Lung (tissue), 11 donors: ENCODE measurements at regions not wholly inside any gene's neighbourhood (a gene's known extent, or its start where the extent isn't known, plus 50 kb on each side); places are given as distances from the start of the nearest gene placed in this dataset.

Experiments used
- ATAC-seq: fragments of 200-7000 bp; cut with Tn5 transposase; one replicate; pipeline ENCODE4 v1.9.1; 2020; ENCODE audit warnings: moderate number of reproducible peaks; ENCODE audit not compliant: insufficient read depth, low FRiP score
- DNase-seq, 3 donors: peaks; one replicate each; pipeline ENCODE4 v3.0.0-alpha.2; 2013 to 2017
- H3K27ac ChIP-seq, 2 donors: one replicate each; pipeline ENCODE4 v1.5.1; 2013; ENCODE audit warnings: mild to moderate bottlenecking in 2 of 2, moderate library complexity in 2 of 2, control low read depth in 1 of 2, inconsistent platforms in 1 of 2, low read depth in 1 of 2, low read length in 1 of 2
- H3K27me3 ChIP-seq, 3 donors: one replicate each; pipeline ENCODE4 v1.5.1; 2013; ENCODE audit warnings: low read length in 2 of 3; ENCODE audit not compliant: control insufficient read depth in 3 of 3, insufficient read depth in 3 of 3
- H3K36me3 ChIP-seq, 4 donors: one replicate each; pipeline ENCODE4 v1.5.1; 2013; ENCODE audit warnings: low read length in 4 of 4, mild to moderate bottlenecking in 1 of 4, moderate library complexity in 1 of 4; ENCODE audit not compliant: control insufficient read depth in 4 of 4, insufficient read depth in 4 of 4
- H3K4me1 ChIP-seq, 5 donors: one replicate each; pipeline ENCODE4 v1.5.1; 2013; ENCODE audit warnings: low read length in 5 of 5, mild to moderate bottlenecking in 2 of 5, moderate library complexity in 1 of 5; ENCODE audit not compliant: control insufficient read depth in 5 of 5, insufficient read depth in 5 of 5
- H3K4me3 ChIP-seq: one replicate; pipeline ENCODE4 v1.5.1; 2013; ENCODE audit warnings: mild to moderate bottlenecking, control low read depth, moderate library complexity
- H3K9ac ChIP-seq, 2 donors: one replicate each; pipeline ENCODE4 v1.5.1; 2013; ENCODE audit warnings: low read length in 2 of 2, control low read depth in 1 of 2; ENCODE audit not compliant: insufficient read depth in 1 of 2
- H3K9me3 ChIP-seq, 4 donors: one replicate each; pipeline ENCODE4 v1.5.1; 2013; ENCODE audit warnings: low read length in 3 of 4, mild to moderate bottlenecking in 1 of 4, moderate library complexity in 1 of 4; ENCODE audit not compliant: control insufficient read depth in 4 of 4, insufficient read depth in 3 of 4
- WGBS, 2 donors: extraction: QIAGEN DNeasy Blood & Tissue Kit; methylation state at CpG; one replicate each; pipeline ENCODE4 v1.1.7; 2013; 5-methylcytosine and 5-hydroxymethylcytosine counted together
- TF ChIP-seq, protein P1 (sequence below): IDR thresholded peaks from 2 replicates; pipeline ENCODE4 v1.5.1; 2012; ENCODE audit warnings: mild to moderate bottlenecking; ENCODE audit errors: control extremely low read depth, extremely low read depth
- donor health status: control.
- donor health status: control.
- donor health status: Bipolar disorder and iron deficiency.
- donor health status: healthy.
- donor health status: DM: yes; HTN: yes; CAD: no.

DNA sequence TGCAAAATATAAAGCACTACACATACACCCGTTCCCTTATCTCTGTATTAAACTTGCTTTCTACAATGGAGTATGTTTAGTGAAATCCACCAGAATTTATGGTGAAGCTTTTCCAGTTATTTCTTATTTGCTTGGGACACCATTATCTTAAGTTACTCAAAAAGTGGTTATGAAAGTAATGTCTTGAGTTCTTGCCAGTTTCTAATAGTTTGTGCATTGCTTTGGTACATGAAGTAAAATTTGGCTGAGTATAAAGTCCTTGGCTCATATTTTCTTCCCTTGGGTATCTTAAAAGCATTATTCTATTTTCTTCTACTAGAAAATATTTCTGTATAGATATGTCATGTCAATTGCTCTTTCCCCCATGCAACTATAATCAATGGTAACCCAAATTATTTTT lies 85.2 kb downstream of the POLR1F start:
- Histone ChIP-seq H3K4me1 (no peaks in the 10 kb centered on the region), H3K4me3 (no peak overlapping the region), H3K27ac (no peak overlapping the region), H3K9ac (no peak overlapping the region), H3K36me3 (no peaks in the 10 kb centered on the region), H3K9me3 (peaks cover 0 to 7% (median 0%) of the 10 kb centered on the region in 4 donors), H3K27me3 (no peaks in the 10 kb centered on the region)
- no peak for ATAC-seq
- WGBS, 2 donors = 86 to 93% methylated on average over 1 of the region's 1 CpG
- no peak for DNase-seq
- TF ChIP-seq, protein P1, sequence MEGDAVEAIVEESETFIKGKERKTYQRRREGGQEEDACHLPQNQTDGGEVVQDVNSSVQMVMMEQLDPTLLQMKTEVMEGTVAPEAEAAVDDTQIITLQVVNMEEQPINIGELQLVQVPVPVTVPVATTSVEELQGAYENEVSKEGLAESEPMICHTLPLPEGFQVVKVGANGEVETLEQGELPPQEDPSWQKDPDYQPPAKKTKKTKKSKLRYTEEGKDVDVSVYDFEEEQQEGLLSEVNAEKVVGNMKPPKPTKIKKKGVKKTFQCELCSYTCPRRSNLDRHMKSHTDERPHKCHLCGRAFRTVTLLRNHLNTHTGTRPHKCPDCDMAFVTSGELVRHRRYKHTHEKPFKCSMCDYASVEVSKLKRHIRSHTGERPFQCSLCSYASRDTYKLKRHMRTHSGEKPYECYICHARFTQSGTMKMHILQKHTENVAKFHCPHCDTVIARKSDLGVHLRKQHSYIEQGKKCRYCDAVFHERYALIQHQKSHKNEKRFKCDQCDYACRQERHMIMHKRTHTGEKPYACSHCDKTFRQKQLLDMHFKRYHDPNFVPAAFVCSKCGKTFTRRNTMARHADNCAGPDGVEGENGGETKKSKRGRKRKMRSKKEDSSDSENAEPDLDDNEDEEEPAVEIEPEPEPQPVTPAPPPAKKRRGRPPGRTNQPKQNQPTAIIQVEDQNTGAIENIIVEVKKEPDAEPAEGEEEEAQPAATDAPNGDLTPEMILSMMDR = no peak

DNA sequence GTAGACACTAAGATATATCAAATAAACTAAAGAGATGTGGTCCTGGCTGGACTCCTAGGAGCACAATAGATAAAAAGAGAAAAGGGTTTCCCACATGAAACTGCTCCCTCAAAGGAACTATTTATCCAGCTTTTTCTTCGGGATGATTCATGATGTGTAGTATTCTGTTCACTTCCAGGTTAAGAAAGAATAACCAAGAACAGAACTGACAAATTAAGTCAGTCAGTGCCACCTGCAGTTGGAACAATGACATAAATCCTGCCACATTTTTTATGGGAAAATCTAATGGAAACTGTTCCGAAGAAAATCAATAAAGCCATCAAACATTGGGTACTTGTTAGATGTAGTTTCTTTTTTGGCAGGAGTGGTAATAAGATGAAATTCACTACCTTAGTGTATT lies 87.1 kb downstream of the POLR1F start:
- 78 to 85% methylated on average over 2 of the region's 2 CpGs for WGBS, 2 donors
- ATAC-seq (no peak), DNase-seq (no peak)
- no peak overlapping the region for H3K9ac ChIP-seq
- no peaks in the 10 kb centered on the region for H3K9me3 ChIP-seq
- no peaks in the 10 kb centered on the region for H3K27me3 ChIP-seq
- H3K4me3 ChIP-seq = no peak overlapping the region
- H3K4me1 ChIP-seq = no peaks in the 10 kb centered on the region
- H3K27ac ChIP-seq = no peak overlapping the region
- no peaks in the 10 kb centered on the region for H3K36me3 ChIP-seq
- TF ChIP-seq, protein P1 = no peak

DNA sequence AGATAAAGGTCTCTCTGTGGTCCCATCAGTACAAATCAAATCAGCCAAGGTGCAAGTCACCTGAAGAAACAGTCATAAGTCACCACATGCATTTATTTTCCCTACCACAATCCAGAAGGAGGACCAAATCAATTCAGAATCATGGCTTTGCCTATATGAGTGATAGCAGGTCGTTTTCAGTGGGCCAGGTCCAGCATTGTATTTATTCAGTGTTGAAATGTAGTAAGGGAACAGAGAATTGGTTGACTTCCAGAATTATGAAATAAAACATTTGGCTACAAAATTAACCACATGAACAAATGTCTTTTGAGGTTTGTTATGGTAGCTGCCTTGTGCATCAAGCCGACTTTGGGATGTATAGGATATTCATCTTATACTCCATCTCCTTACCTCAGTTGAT lies 88.4 kb downstream of the POLR1F start:
- no peaks in the 10 kb centered on the region for H3K9me3 ChIP-seq
- no peak overlapping the region for H3K4me3 ChIP-seq
- TF ChIP-seq, protein P1 = no peak
- 49 to 69% methylated on average over 2 of the region's 2 CpGs for WGBS, 2 donors
- H3K36me3 ChIP-seq = no peaks in the 10 kb centered on the region
- no peaks in the 10 kb centered on the region for H3K27me3 ChIP-seq
- H3K9ac ChIP-seq = no peak overlapping the region
- ATAC-seq = no peak
- H3K4me1 ChIP-seq = no peaks in the 10 kb centered on the region
- H3K27ac ChIP-seq = no peak overlapping the region
- DNase-seq = peak in 1 of 3 donors; percentile 12

DNA sequence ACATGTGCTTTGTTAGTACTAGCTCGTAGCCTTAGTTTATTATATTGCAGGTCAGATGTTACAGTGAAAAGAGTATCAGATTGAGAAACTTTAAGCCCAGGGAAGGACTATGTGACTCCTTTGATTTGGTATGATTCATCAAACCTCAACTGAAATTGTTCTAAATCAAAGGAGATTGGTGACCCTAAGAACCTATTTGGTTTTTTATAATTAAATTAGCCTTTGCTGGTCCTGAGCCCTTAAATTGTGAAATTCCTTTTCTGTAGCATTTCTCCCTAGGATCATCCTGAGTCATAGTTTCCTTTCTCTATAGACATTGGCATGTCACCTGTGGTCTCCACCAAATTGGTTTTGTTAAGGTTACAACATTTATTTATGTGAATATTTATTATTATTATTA lies 89.7 kb downstream of the POLR1F start:
- TF ChIP-seq, protein P1 = no peak
- no peaks in the 10 kb centered on the region for H3K27me3 ChIP-seq
- H3K36me3 ChIP-seq = no peaks in the 10 kb centered on the region
- no peak overlapping the region for H3K27ac ChIP-seq
- H3K4me3 ChIP-seq = no peak overlapping the region
- H3K9me3 ChIP-seq = no peaks in the 10 kb centered on the region
- H3K9ac ChIP-seq = no peak overlapping the region
- 74 to 84% methylated on average over 1 of the region's 1 CpG for WGBS, 2 donors
- no peaks in the 10 kb centered on the region for H3K4me1 ChIP-seq
- ATAC-seq = no peak
- DNase-seq = no peak
